Tibial nerve (tissue), 4 donors: ENCODE measurements at regions not wholly inside any gene's neighbourhood (a gene's known extent, or its start where the extent isn't known, plus 50 kb on each side); places are given as distances from the start of the nearest gene placed in this dataset.
A peak's percentile ranks its signal among the peaks of the same experiment; 100 is the strongest.

Source experiments
- DNase-seq, 2 donors: peaks; one replicate each; pipeline ENCODE4 v3.0.0-alpha.2; 2019; ENCODE audit warnings: low spot score in 2 of 2
- H3K27ac ChIP-seq, 4 donors: fragments of 200-600 bp; sonication (generic) in 3 of 4; one replicate each; pipeline ENCODE4 v1.5.1; 2017 to 2019; ENCODE audit warnings: mild to moderate bottlenecking in 1 of 4
- H3K27me3 ChIP-seq, 2 donors: fragments of 200-600 bp; sonication (generic) in 1 of 2; one replicate each; pipeline versions ENCODE4 v1.5.1 to v1.6.0; 2017 to 2019
- H3K36me3 ChIP-seq, 3 donors: fragments of 200-600 bp; sonication (generic); one replicate each; pipeline ENCODE4 v1.5.1; 2018 to 2019
- H3K4me1 ChIP-seq, 4 donors: fragments of 200-600 bp; sonication (generic) in 3 of 4; one replicate each; pipeline ENCODE4 v1.5.1; 2017 to 2019
- H3K4me3 ChIP-seq, 4 donors: fragments of 200-600 bp; sonication (generic) in 3 of 4; one replicate each; pipeline ENCODE4 v1.5.1; 2017 to 2019; ENCODE audit warnings: mild to moderate bottlenecking in 1 of 4, moderate library complexity in 1 of 4
- H3K9me3 ChIP-seq, 4 donors: fragments of 200-600 bp; sonication (generic) in 3 of 4; one replicate each; pipeline ENCODE4 v1.5.1; 2017 to 2019
- EP300 ChIP-seq, 2 donors: sonication (generic); formaldehyde crosslinking; IDR thresholded peaks; one replicate each; pipeline ENCODE4 v1.6.1; 2017; ENCODE audit warnings: antibody characterized with exemption in 2 of 2, mild to moderate bottlenecking in 1 of 2
- POLR2A ChIP-seq, 2 donors: fragments of 450-650 bp; IDR thresholded peaks; one replicate each; pipeline ENCODE4 v1.6.1; 2017; ENCODE audit warnings: antibody characterized with exemption in 2 of 2, mild to moderate bottlenecking in 2 of 2, moderate library complexity in 2 of 2
- WGBS, 2 donors: methylation state at CpG; one replicate each; pipeline ENCODE4 v1.1.5; 2018; 5-methylcytosine and 5-hydroxymethylcytosine counted together
- TF ChIP-seq, protein P1 (sequence below), 5 experiments: fragments of 200-600 bp in 3 of 5; fragments of 450-650 bp in 2 of 5; sonication (generic) in 3 of 5; IDR thresholded peaks; one replicate each; pipeline ENCODE4 v1.5.1; 2016 to 2019; ENCODE audit warnings: antibody characterized with exemption in 5 of 5, mild to moderate bottlenecking in 3 of 5, moderate library complexity in 2 of 5

DNA sequence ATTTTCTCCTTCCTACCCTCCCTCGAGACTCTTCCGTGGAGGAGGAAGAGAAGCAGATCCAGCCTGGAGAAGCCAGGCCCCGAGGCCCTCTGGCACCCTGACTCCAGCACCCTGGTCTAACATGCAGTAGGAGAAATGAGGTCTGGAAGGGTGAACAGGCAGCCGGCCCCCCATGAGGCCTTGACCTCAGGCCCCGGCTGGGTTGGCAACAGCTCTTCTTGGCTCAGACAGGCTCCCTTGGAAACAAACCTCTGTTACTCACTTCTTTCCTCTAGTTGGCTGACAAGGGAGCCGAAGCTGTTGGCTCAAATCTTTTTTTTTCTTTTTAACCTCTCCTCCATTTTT is 73.4 kb downstream of the CPN2 start:
- DNase-seq, result no peak
- Histone ChIP-seq H3K27ac (peak overlapping the region; percentile 73 to 87 (median 77)), H3K9me3 (no peaks in the 10 kb centered on the region), H3K4me3 (no peak overlapping the region), H3K4me1 (peaks cover 5 to 73% (median 33%) of the 10 kb centered on the region in 4 donors), H3K27me3 (no peaks in the 10 kb centered on the region), H3K36me3 (no peaks in the 10 kb centered on the region)
- 11 to 16% methylated on average over 6 of the region's 6 CpGs for WGBS, 2 donors
- TF ChIP-seq, protein P1, sequence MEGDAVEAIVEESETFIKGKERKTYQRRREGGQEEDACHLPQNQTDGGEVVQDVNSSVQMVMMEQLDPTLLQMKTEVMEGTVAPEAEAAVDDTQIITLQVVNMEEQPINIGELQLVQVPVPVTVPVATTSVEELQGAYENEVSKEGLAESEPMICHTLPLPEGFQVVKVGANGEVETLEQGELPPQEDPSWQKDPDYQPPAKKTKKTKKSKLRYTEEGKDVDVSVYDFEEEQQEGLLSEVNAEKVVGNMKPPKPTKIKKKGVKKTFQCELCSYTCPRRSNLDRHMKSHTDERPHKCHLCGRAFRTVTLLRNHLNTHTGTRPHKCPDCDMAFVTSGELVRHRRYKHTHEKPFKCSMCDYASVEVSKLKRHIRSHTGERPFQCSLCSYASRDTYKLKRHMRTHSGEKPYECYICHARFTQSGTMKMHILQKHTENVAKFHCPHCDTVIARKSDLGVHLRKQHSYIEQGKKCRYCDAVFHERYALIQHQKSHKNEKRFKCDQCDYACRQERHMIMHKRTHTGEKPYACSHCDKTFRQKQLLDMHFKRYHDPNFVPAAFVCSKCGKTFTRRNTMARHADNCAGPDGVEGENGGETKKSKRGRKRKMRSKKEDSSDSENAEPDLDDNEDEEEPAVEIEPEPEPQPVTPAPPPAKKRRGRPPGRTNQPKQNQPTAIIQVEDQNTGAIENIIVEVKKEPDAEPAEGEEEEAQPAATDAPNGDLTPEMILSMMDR (IDR thresholded peaks at IDR 0.05), result no peak
- peak in 1 of 2 donors; percentile 43 for TF ChIP-seq EP300 (IDR thresholded peaks at IDR 0.05)

DNA sequence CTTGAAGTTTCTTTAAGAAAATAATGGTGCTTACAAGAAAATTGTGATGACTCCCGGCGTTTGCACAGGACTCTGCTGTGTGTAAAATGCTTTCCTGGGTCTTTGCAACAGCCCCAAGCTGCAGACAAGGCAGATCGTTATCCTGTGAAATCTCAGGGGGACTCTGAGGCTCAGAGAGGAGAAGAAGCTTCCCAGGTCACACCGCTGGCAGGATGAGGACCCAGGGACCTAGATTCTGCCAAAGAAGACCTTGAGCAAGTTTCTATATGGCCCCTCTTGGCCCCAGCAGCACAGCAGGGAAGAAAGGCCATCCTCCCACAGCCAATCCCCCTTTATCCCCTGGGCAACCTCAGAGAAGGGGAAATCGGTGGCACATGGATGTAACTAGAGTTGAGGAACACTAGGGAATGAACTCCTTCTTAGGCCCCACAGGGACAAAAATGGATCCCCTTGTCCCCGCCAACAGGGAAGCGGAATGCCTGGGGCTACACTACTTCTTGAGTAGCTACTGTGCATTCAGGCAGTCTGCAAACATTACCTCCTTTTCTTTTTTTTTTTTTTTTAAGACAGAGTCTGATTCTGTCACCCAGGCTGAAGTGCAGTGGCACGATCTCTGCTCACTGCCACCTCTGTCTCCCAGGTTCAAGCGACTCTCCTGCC is 72.8 kb downstream of the CPN2 start:
- WGBS, 2 donors, result 58 to 62% methylated on average over 9 of the region's 9 CpGs

DNA sequence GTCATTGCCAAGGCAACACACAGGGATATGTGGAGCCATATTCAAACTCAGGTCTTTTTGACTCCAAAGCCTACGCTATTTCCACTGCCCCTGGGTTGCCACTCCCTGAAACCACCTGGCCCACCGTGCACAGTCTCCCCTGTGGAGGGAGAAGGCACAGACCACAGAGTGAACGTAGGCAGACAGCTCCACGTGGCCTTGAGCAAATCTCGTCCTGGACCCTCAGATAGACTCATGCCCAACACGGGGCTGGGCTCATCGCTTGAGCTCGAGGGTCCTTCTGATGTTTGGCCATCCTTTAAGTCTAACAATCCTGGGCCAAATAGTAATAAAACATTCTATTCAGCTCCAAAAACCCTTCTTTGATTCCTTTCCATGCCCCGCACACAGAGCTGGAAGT is 72.0 kb downstream of the CPN2 start:
- TF ChIP-seq EP300 (IDR thresholded peaks at IDR 0.05), result no peak
- no peak for TF ChIP-seq POLR2A (IDR thresholded peaks at IDR 0.05)
- TF ChIP-seq, protein P1 (IDR thresholded peaks at IDR 0.05), result no peak
- WGBS, 2 donors, result 93 to 95% methylated on average over 9 of the region's 9 CpGs
- peaks cover 5 to 73% (median 36%) of the 10 kb centered on the region in 4 donors for H3K4me1 ChIP-seq
- H3K36me3 ChIP-seq, result no peaks in the 10 kb centered on the region
- no peak for DNase-seq
- H3K4me3 ChIP-seq, result no peak overlapping the region
- no peaks in the 10 kb centered on the region for H3K27me3 ChIP-seq
- H3K27ac ChIP-seq, result peak overlapping the region in 2 of 4 donors; percentile 78 to 87
- no peaks in the 10 kb centered on the region for H3K9me3 ChIP-seq

More for the DNA sequence above, 72.8 kb downstream of the CPN2 start:
- Histone ChIP-seq H3K9me3 (no peaks in the 10 kb centered on the region), H3K27ac (peak overlapping the region in 3 of 4 donors; percentile 73 to 87 (median 78)), H3K27me3 (no peaks in the 10 kb centered on the region), H3K36me3 (no peaks in the 10 kb centered on the region), H3K4me1 (peaks cover 5 to 73% (median 34%) of the 10 kb centered on the region in 4 donors), H3K4me3 (no peak overlapping the region)
- no peak for DNase-seq
- TF ChIP-seq POLR2A (IDR thresholded peaks at IDR 0.05) (no peak), EP300 (IDR thresholded peaks at IDR 0.05) (no peak)
- TF ChIP-seq, protein P1 (IDR thresholded peaks at IDR 0.05), result no peak

DNA sequence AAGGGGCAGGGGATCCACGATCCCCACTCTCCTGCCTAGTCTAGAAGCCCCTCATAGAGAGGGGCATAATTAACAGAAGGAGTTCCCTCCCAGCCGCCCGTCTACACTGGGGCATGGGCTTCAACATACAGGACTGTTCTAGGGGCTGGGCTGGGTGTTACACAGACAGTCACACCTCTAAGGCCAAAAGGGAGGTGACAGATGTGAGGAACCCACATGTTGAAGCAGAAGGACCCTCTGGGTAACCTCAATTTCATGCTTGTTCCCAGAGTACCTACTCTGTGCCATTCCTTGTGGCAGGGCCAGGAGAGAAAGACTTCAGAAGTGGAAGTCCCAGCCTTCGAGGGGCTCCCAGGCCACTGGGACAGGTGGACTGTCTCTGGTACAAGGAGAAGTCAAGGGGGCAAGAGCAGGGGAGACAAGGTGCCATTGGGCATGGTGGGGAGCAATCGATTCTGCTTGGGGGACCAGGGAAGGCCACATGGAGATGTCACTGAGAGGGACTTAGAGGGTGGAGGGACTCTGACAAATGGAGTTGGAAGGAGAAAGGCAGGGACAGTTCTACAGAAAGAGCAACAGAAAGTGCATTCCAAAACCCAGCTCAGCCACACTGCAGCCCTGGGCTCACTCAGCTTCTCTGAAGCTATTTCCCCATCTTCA is 71.3 kb downstream of the CPN2 start:
- WGBS, 2 donors, result 84 to 95% methylated on average over 5 of the region's 5 CpGs
- no peak for DNase-seq
- H3K9me3 ChIP-seq, result no peaks in the 10 kb centered on the region
- no peaks in the 10 kb centered on the region for H3K36me3 ChIP-seq
- TF ChIP-seq POLR2A (IDR thresholded peaks at IDR 0.05) (no peak), EP300 (IDR thresholded peaks at IDR 0.05) (no peak)
- TF ChIP-seq, protein P1 (IDR thresholded peaks at IDR 0.05), result no peak
- H3K27me3 ChIP-seq, result no peaks in the 10 kb centered on the region
- H3K27ac ChIP-seq, result no peak overlapping the region
- H3K4me3 ChIP-seq, result no peak overlapping the region
- peaks cover 5 to 77% (median 36%) of the 10 kb centered on the region in 4 donors for H3K4me1 ChIP-seq

DNA sequence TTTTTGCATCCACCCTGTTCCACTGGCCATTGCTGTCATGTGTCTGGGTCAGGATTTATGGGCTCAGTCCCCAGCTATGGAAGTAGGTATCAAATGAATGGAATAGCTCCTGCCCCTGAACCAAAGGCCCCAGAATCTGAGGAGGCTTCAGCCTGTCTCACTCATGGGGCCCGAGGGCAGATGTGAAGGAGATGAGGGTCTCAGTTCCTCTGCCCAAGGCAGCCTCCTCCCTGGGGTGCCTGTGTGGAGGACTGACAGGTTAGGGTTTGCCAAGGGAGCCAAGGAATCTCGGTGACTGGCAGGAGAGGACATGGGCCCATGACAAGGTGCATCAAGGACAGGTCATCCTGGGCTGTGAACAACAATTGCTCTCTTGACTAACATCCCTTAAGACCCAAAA is 70.4 kb downstream of the CPN2 start:
- Histone ChIP-seq H3K4me3 (no peak overlapping the region), H3K9me3 (no peaks in the 10 kb centered on the region), H3K4me1 (peaks cover 5 to 80% (median 36%) of the 10 kb centered on the region in 4 donors), H3K36me3 (no peaks in the 10 kb centered on the region), H3K27me3 (no peaks in the 10 kb centered on the region), H3K27ac (no peak overlapping the region)
- TF ChIP-seq, protein P1 (IDR thresholded peaks at IDR 0.05), result no peak
- no peak for TF ChIP-seq POLR2A (IDR thresholded peaks at IDR 0.05)
- no peak for TF ChIP-seq EP300 (IDR thresholded peaks at IDR 0.05)
- DNase-seq, result no peak
- 78 to 93% methylated on average over 2 of the region's 2 CpGs for WGBS, 2 donors
